Ishikawa (cell line): ENCODE measurements at regions not wholly inside any gene's neighbourhood (a gene's known extent, or its start where the extent isn't known, plus 50 kb on each side); places are given as distances from the start of the nearest gene placed in this dataset.

ENCODE experiments used
- CEBPB ChIP-seq: IDR thresholded peaks from 2 replicates; pipeline ENCODE4 v1.6.1; 2012
- CREB1 ChIP-seq: IDR thresholded peaks from 2 replicates; pipeline ENCODE4 v1.6.1; 2012; ENCODE audit warnings: low read depth
- EGR1 ChIP-seq: IDR thresholded peaks from 2 replicates; pipeline ENCODE4 v1.6.1; 2012
- EP300 ChIP-seq: IDR thresholded peaks from 2 replicates; pipeline ENCODE4 v1.6.1; 2012; ENCODE audit warnings: borderline replicate concordance
- FOXM1 ChIP-seq: IDR thresholded peaks from 2 replicates; pipeline ENCODE4 v1.6.1; 2012; ENCODE audit warnings: low read depth, borderline replicate concordance
- NFIC ChIP-seq: IDR thresholded peaks from 2 replicates; pipeline ENCODE4 v1.6.1; 2012
- RAD21 ChIP-seq: IDR thresholded peaks from 2 replicates; pipeline ENCODE4 v1.6.1; 2012; ENCODE audit warnings: low read depth
- REST ChIP-seq: IDR thresholded peaks from 2 replicates; pipeline ENCODE4 v1.6.1; 2012; ENCODE audit warnings: low read depth, mild to moderate bottlenecking
- TAF1 ChIP-seq: IDR thresholded peaks from 2 replicates; pipeline ENCODE4 v1.6.1; 2012; ENCODE audit warnings: low read depth, mild to moderate bottlenecking
- TCF12 ChIP-seq: IDR thresholded peaks from 2 replicates; pipeline ENCODE4 v1.6.1; 2012; ENCODE audit warnings: low read depth
- TEAD4 ChIP-seq: IDR thresholded peaks from 2 replicates; pipeline ENCODE4 v1.6.1; 2012
- YY1 ChIP-seq: IDR thresholded peaks from 2 replicates; pipeline ENCODE4 v1.6.1; 2012; ENCODE audit warnings: low read depth
- ZBTB7A ChIP-seq: IDR thresholded peaks from 2 replicates; pipeline ENCODE4 v1.6.1; 2012; ENCODE audit warnings: low read depth
- TF ChIP-seq, protein P1 (sequence below): IDR thresholded peaks from 2 replicates; pipeline ENCODE4 v1.6.1; 2012
- TF ChIP-seq, protein P2 (sequence below): IDR thresholded peaks from 2 replicates; pipeline ENCODE4 v1.6.1; 2012

DNA sequence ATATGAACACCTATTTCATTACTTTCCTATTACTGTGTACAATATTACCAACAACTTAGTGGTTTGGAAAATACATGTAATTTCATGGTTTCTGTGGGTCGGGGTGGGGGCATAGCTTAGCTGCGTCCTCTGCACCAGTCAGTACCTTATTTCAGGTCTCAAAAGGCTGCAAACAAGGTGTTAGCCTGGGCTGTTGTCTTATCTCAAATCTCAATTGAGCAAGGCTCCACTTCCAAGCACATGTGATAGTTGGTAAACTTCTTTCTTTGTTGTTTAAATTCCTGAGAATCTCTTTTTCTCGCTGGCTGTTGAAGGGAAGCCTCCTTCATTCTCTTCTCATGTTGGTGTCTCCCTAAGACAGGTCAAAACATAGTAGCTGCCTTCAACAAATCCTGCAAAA, 485.4 kb downstream of the AMY1C start:
- TF ChIP-seq FOXM1 (no peak), TEAD4 (no peak), EP300 (no peak), NFIC (no peak), RAD21 (no peak), CREB1 (no peak)
- TF ChIP-seq, protein P1, sequence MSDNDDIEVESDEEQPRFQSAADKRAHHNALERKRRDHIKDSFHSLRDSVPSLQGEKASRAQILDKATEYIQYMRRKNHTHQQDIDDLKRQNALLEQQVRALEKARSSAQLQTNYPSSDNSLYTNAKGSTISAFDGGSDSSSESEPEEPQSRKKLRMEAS = no peak

DNA sequence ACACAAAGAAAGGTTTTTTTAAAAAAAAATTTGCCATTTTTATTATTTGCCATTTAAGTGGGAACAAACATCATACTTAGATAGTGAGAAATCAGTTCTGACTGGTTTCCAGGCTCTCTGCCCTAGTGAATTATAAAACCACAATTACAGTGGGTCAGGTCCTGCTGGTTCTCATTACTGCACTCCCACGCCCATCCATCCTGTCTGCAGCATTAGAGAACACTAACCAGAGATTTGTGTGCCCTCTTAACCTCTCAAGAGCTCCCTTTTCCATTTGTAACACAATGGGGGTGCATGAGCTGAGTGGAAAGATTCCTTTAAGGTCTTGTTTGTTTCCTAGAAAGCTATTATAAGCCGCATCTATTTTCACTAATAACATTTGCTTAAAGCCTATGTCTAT, 489.3 kb downstream of the AMY1C start:
- TF ChIP-seq CREB1 (no peak), NFIC (no peak), REST (no peak), CEBPB (no peak), EGR1 (no peak), RAD21 (no peak), TAF1 (no peak), EP300 (no peak)
- TF ChIP-seq, protein P2, sequence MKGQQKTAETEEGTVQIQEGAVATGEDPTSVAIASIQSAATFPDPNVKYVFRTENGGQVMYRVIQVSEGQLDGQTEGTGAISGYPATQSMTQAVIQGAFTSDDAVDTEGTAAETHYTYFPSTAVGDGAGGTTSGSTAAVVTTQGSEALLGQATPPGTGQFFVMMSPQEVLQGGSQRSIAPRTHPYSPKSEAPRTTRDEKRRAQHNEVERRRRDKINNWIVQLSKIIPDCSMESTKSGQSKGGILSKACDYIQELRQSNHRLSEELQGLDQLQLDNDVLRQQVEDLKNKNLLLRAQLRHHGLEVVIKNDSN = no peak

DNA sequence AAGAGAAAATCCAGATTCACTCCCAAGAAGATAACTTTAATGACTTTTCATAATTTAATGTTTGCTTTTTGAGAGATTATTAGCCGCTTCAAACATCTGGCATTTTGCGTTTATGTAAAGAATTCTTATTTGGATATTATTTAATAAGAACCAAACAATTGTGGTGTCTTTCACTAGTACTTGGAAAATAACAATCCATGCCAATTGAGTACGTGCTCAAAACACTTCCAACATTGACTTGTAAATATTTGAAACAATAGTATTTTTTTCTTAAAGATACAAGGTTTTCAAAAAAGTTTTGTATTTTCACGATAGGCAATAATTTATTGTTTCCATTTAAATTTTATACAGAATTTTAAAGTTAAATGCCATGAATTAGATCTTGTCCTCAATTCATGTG, 498.7 kb downstream of the AMY1C start:
- no peak for TF ChIP-seq REST
- no peak for TF ChIP-seq CREB1

DNA sequence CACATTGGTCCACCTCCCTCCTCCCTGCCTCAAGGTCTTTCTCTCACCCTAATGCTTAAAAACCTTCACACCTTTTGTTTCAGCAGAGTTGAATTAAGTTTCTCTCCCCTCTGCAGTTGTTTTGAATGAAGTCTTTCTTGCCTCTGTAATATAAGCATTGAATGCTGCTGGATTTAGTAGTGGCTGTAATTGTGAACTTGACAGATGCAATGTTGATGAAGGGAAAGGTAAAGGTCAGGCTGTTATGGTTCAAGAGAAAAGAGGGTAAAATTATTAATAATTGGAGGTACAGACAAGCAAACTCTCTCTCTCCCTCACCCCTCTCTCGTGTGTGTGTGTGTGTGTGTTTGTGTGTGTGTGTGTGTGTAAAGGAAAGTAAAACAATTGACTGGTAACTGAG, 509.8 kb downstream of the AMY1C start:
- TF ChIP-seq NFIC = no peak
- TF ChIP-seq TCF12 = no peak
- no peak for TF ChIP-seq YY1
- TF ChIP-seq TEAD4 = no peak
- TF ChIP-seq TAF1 = no peak
- TF ChIP-seq REST = no peak

DNA sequence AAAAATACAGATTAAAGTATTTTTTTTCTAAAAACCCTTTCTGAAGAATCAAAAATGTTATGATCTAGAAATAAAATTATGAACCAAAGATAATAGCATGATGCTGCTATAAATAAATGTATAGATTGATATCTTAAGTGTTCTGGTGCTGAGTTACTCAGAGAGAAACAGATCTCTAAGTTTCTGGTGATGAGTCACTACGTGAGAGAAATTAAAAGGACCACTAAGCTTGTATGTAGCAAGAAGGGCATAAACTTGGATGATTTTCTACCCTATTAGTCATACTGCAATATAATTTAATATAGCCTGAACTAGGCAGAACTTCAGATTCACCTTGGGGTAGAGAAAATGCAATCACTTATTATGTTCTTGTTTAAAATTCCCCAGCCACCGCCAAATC, 514.8 kb downstream of the AMY1C start:
- TF ChIP-seq TCF12 = no peak
- no peak for TF ChIP-seq RAD21
- TF ChIP-seq NFIC = no peak
- TF ChIP-seq EGR1 = no peak
- TF ChIP-seq EP300 = no peak
- TF ChIP-seq YY1 = no peak
- TF ChIP-seq CEBPB = no peak
- TF ChIP-seq CREB1 = no peak
- no peak for TF ChIP-seq REST
- no peak for TF ChIP-seq FOXM1
- no peak for TF ChIP-seq ZBTB7A
